ENCODE measurements at regions not wholly inside any gene's neighbourhood (a gene's known extent, or its start where the extent isn't known, plus 50 kb on each side); places are given as distances from the start of the nearest gene placed in this dataset.

- no peak for DNase-seq (ENCODE audit: low read depth in 1 of 2, low spot score in 1 of 2)
- Histone ChIP-seq H3K4me1 (no peaks in the 10 kb centered on the region), H3K4me3 (no peak overlapping the region), H3K4me2 (no peak overlapping the region), H3K27ac (no peak overlapping the region), H3K9me3 (no peaks in the 10 kb centered on the region)
- ChIA-PET POLR2A (no interaction called here), CTCF (no interaction called here)
- no peak for ATAC-seq
- no peak for FAIRE-seq
- TF ChIP-seq ZC3H11A (IDR thresholded peaks at IDR 0.05), result no peak
- TF ChIP-seq TFCP2L1 (CRISPR knock-in tag; IDR thresholded peaks at IDR 0.05), result no peak
- TF ChIP-seq KDM5A (IDR thresholded peaks at IDR 0.05), result no peak
- no peak for TF ChIP-seq EHMT2 (IDR thresholded peaks at IDR 0.05; ENCODE audit: low read depth)
- no peak for TF ChIP-seq HOXA7 (CRISPR knock-in tag; IDR thresholded peaks at IDR 0.05)
- TF ChIP-seq NR3C1 (IDR thresholded peaks at IDR 0.05), result no peak
- TF ChIP-seq HMGXB4 (CRISPR knock-in tag; IDR thresholded peaks at IDR 0.05; ENCODE audit: borderline replicate concordance), result no peak
- TF ChIP-seq RCOR1 (IDR thresholded peaks at IDR 0.05; ENCODE audit: low read depth, low read length), result no peak
- TF ChIP-seq RAD21 (conservative IDR thresholded peaks at IDR 0.05 in 1 of 2, IDR thresholded peaks at IDR 0.05 in 1 of 2), result no peak
- TF ChIP-seq CBX8 (IDR thresholded peaks at IDR 0.05), result no peak
Measured at GRCh38 chr12:22967171-22967570, 342.2 kb downstream of the ETNK1 start.

GRCh38 chr12:22969521-22969920 is 344.6 kb downstream of the ETNK1 start:
- no peaks in the 10 kb centered on the region for H3K4me1 ChIP-seq
- WGBS (ENCODE audit: missing lambda C conversion rate), result 6% methylated on average over 4 of the region's 4 CpGs
- POLR2A ChIA-PET, result no interaction called here
- DNase-seq (ENCODE audit: low read depth in 1 of 2, low spot score in 1 of 2) (no peak), FAIRE-seq (no peak), ATAC-seq (no peak)
- H3K9me3 ChIP-seq, result no peaks in the 10 kb centered on the region
- no peak overlapping the region for H3K27ac ChIP-seq
- H3K4me2 ChIP-seq, result no peak overlapping the region
- CTCF ChIA-PET, result no interaction called here
- no peak overlapping the region for H3K4me3 ChIP-seq
- TF ChIP-seq HOXB13 (CRISPR knock-in tag; IDR thresholded peaks at IDR 0.05; ENCODE audit: low read depth) (no peak), RARB (CRISPR knock-in tag; IDR thresholded peaks at IDR 0.05) (no peak), FOSL2 (IDR thresholded peaks at IDR 0.05) (no peak), FOSL2 (CRISPR knock-in tag; IDR thresholded peaks at IDR 0.05) (no peak), RNF2 (IDR thresholded peaks at IDR 0.05; ENCODE audit: borderline replicate concordance, low read depth) (no peak), MAX (IDR thresholded peaks at IDR 0.05) (no peak), MAFK (IDR thresholded peaks at IDR 0.05; ENCODE audit: partially characterized antibody) (no peak), RFX5 (IDR thresholded peaks at IDR 0.05) (no peak), HOXB5 (CRISPR knock-in tag; IDR thresholded peaks at IDR 0.05) (no peak), BHLHE40 (IDR thresholded peaks at IDR 0.05; ENCODE audit: low read depth, low read length) (no peak), HEYL (CRISPR knock-in tag; IDR thresholded peaks at IDR 0.05) (no peak), ZSCAN20 (CRISPR knock-in tag; IDR thresholded peaks at IDR 0.05) (no peak)

DNA sequence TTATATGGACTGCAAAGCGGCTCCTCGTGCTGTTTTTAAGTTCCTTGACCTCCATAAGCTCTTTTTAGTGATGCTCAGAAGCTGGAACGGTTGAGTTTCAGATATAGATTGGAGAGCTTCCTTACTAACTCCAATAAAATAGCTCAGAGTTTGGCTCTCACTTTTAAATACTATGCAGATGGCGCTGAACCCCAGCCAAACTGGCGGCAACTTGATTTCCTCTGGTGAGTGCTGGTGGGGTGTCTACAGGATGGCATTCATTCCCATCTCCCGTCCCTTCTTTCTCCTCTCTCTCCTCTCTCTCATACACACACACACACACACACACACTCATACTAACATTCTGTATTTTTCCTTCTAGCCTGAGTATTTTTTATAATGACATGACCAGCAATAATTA is 346.3 kb downstream of the ETNK1 start:
- peaks cover 4% of the 10 kb centered on the region; the same call in 1 of the 3 replicates for H3K4me1 ChIP-seq
- POLR2A ChIA-PET, result no interaction called here
- DNase-seq (ENCODE audit: low read depth in 1 of 2, low spot score in 1 of 2), result no peak
- no peaks in the 10 kb centered on the region for H3K9me3 ChIP-seq
- no peak for TF ChIP-seq ELK1 (IDR thresholded peaks at IDR 0.05; ENCODE audit: low read depth, low read length)
- TF ChIP-seq, protein P1, sequence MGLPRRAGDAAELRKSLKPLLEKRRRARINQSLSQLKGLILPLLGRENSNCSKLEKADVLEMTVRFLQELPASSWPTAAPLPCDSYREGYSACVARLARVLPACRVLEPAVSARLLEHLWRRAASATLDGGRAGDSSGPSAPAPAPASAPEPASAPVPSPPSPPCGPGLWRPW (IDR thresholded peaks at IDR 0.05), result no peak
- no peak for TF ChIP-seq JUN (IDR thresholded peaks at IDR 0.05)
- no peak for TF ChIP-seq RAD21 (conservative IDR thresholded peaks at IDR 0.05 in 1 of 2, IDR thresholded peaks at IDR 0.05 in 1 of 2)
- no peak for TF ChIP-seq SMC3 (IDR thresholded peaks at IDR 0.05)
- TF ChIP-seq EHF (CRISPR knock-in tag; IDR thresholded peaks at IDR 0.05), result no peak
- TF ChIP-seq NR3C1 (IDR thresholded peaks at IDR 0.05), result no peak
- no peak overlapping the region for H3K4me2 ChIP-seq
- CTCF ChIA-PET, result interaction anchor here (1.9 kb wide), 1 partner anchor 10 kb away, joined by 8 read pairs; no protein-coding TSS in a partner anchor
- 24% methylated on average over 6 of the region's 6 CpGs for WGBS (ENCODE audit: missing lambda C conversion rate)
- no peak overlapping the region for H3K4me3 ChIP-seq
- ATAC-seq, result no peak
- H3K27ac ChIP-seq, result no peak overlapping the region
- FAIRE-seq, result no peak

Measured in A549 (cell line).